ENCODE measurements at regions not wholly inside any gene's neighbourhood (a gene's known extent, or its start where the extent isn't known, plus 50 kb on each side); places are given as distances from the start of the nearest gene placed in this dataset.

DNA sequence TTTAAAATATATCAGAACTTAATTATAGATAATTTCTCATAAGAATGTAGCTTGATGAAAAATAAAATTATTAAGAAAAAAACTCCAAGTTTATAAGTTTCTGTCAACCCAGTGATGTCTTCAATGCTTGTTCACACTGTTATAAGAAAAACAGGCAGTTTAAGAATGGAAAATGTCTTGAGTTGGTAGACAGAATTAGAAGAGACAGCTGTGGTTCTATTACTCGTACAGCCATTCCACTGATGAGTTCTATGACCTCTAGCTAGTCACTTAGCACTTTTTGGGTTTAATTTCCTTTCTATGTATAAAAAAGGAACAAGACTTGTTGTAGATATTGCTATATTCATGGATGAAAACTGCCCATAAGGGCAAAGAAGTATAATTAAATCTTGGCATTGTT is 1013.1 kb upstream of the ATXN8OS start:
- TF ChIP-seq, protein P1, sequence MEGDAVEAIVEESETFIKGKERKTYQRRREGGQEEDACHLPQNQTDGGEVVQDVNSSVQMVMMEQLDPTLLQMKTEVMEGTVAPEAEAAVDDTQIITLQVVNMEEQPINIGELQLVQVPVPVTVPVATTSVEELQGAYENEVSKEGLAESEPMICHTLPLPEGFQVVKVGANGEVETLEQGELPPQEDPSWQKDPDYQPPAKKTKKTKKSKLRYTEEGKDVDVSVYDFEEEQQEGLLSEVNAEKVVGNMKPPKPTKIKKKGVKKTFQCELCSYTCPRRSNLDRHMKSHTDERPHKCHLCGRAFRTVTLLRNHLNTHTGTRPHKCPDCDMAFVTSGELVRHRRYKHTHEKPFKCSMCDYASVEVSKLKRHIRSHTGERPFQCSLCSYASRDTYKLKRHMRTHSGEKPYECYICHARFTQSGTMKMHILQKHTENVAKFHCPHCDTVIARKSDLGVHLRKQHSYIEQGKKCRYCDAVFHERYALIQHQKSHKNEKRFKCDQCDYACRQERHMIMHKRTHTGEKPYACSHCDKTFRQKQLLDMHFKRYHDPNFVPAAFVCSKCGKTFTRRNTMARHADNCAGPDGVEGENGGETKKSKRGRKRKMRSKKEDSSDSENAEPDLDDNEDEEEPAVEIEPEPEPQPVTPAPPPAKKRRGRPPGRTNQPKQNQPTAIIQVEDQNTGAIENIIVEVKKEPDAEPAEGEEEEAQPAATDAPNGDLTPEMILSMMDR (IDR thresholded peaks at IDR 0.05; ENCODE audit: low read depth, low read length): no peak
- DNase-seq (ENCODE audit: low read depth in 1 of 2, low spot score in 1 of 2): no peak

DNA sequence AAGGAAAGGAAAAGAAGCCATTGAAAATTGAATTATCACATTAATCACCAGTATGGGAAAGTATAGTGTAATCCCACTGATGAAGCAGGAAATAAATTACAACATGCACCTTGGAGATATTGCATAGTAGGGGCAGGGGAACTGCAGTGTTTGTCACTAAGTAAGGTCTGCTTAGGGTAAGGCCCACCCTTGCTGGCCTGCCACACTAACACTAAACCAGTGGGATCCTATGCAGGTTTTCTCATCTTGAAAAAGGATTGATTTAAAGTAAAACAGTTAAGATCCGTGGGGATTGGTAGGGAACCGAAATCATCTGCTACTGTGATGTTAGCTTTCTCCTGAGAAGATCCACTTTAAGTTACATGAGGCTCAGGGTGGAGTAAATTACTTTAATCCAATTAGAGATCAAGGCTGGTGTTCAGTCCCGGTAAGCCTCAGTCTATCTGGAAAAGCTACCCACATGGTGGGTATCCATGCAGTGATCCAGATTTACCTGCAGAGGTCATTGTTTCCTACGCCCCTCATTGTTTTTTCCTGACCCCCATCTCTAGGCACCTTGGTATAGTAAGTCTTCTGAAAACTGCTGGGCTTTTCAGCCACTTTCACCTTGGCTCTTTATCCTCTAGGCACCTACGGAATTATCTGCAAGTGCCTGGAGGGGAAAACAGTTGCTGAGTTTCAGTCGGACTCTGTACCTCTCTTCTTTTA is 1014.9 kb upstream of the ATXN8OS start:
- H3K36me3 ChIP-seq: no peaks in the 10 kb centered on the region
- DNase-seq (ENCODE audit: low read depth in 1 of 2, low spot score in 1 of 2): no peak
- H3K4me1 ChIP-seq (ENCODE audit: low read depth): no peaks in the 10 kb centered on the region
- no peaks in the 10 kb centered on the region for H3K27me3 ChIP-seq
- no peak overlapping the region for H3K27ac ChIP-seq
- no peaks in the 10 kb centered on the region for H3K9me3 ChIP-seq (ENCODE audit: low read depth)
- TF ChIP-seq, protein P1 (IDR thresholded peaks at IDR 0.05; ENCODE audit: low read depth, low read length): no peak
- H3K4me3 ChIP-seq: no peak overlapping the region

More for the DNA sequence above, 1013.1 kb upstream of the ATXN8OS start:
- Histone ChIP-seq H3K27me3 (no peaks in the 10 kb centered on the region), H3K36me3 (no peaks in the 10 kb centered on the region), H3K4me3 (no peak overlapping the region), H3K27ac (no peak overlapping the region), H3K9me3 (ENCODE audit: low read depth) (no peaks in the 10 kb centered on the region), H3K4me1 (ENCODE audit: low read depth) (no peaks in the 10 kb centered on the region)

DNA sequence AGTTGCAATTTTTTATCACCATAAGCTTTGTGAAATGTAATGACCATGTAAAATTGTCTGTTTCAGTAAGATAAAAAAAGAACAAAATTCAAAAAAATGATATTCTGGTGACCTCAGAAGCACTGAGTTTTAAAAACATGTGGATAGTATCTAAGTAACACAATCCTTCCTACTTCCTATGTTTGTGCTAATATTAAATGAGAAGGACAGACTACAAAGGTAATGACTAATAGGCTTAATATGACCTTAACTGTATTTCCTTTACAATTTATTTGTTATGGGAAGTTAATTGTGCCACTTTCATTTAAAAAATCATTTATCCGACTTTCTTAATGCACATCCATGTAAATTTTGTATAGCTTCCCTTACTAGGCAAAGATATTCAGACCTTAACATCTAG is 1030.4 kb upstream of the ATXN8OS start:
- Histone ChIP-seq H3K4me1 (ENCODE audit: low read depth) (no peaks in the 10 kb centered on the region), H3K27ac (no peak overlapping the region), H3K27me3 (no peaks in the 10 kb centered on the region), H3K36me3 (no peaks in the 10 kb centered on the region), H3K4me3 (no peak overlapping the region), H3K9me3 (ENCODE audit: low read depth) (no peaks in the 10 kb centered on the region)
- DNase-seq (ENCODE audit: low read depth in 1 of 2, low spot score in 1 of 2): no peak
- TF ChIP-seq, protein P1 (IDR thresholded peaks at IDR 0.05; ENCODE audit: low read depth, low read length): no peak

GRCh38 chr13:69069554-69070133 is 1038.0 kb upstream of the ATXN8OS start:
- TF ChIP-seq, protein P1 (IDR thresholded peaks at IDR 0.05; ENCODE audit: low read depth, low read length): no peak
- Histone ChIP-seq H3K36me3 (no peaks in the 10 kb centered on the region), H3K4me1 (ENCODE audit: low read depth) (no peaks in the 10 kb centered on the region), H3K27ac (no peak overlapping the region), H3K9me3 (ENCODE audit: low read depth) (no peaks in the 10 kb centered on the region), H3K27me3 (no peaks in the 10 kb centered on the region), H3K4me3 (no peak overlapping the region)
- no peak for DNase-seq (ENCODE audit: low read depth in 1 of 2, low spot score in 1 of 2)

- Histone ChIP-seq H3K27me3 (no peaks in the 10 kb centered on the region), H3K36me3 (no peaks in the 10 kb centered on the region), H3K4me3 (no peak overlapping the region), H3K9me3 (ENCODE audit: low read depth) (no peaks in the 10 kb centered on the region), H3K4me1 (ENCODE audit: low read depth) (no peaks in the 10 kb centered on the region), H3K27ac (no peak overlapping the region)
- DNase-seq (ENCODE audit: low read depth in 1 of 2, low spot score in 1 of 2): no peak
- TF ChIP-seq, protein P1 (IDR thresholded peaks at IDR 0.05; ENCODE audit: low read depth, low read length): no peak
Observed at GRCh38 chr13:69050696-69051095, 1056.9 kb upstream of the ATXN8OS start.
